ENCODE measurements at regions not wholly inside any gene's neighbourhood (a gene's known extent, or its start where the extent isn't known, plus 50 kb on each side); places are given as distances from the start of the nearest gene placed in this dataset.

- no peak for DNase-seq (ENCODE audit: low read depth in 2 of 2)
Observed at GRCh38 chr7:131173145-131173890, 154.4 kb upstream of the MKLN1 start.

DNA sequence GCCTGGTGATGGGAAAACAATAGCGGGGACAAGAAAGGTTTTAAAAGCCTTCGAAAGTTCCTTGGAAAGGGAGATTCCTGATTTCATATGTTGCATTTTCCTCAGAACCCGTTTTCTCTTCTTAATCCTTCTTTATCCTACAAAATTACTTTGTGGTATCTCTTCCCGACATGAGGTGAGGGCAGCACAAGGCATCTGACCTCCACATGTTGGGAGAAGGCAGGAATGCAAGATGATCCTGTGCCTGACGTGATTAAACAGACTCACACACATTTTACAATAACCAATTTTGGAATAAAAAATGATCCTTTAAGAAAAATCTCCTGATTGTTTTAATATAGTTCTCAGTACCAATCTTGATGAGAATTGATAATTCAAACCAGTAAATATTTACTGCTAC is 153.3 kb upstream of the MKLN1 start:
- no peak for DNase-seq (ENCODE audit: low read depth in 2 of 2)

GRCh38 chr7:131174855-131175254 is 152.8 kb upstream of the MKLN1 start:
- no peak for DNase-seq (ENCODE audit: low read depth in 2 of 2)

- no peak for DNase-seq (ENCODE audit: low read depth in 2 of 2)
Observed at GRCh38 chr7:131182446-131183058, 145.1 kb upstream of the MKLN1 start.

- no peak for DNase-seq (ENCODE audit: low read depth in 2 of 2)
Observed at GRCh38 chr7:131183072-131183471, 144.6 kb upstream of the MKLN1 start.

- DNase-seq (ENCODE audit: low read depth in 2 of 2) = no peak
Observed at GRCh38 chr7:131183611-131184119, 144.0 kb upstream of the MKLN1 start.

- no peak for DNase-seq (ENCODE audit: low read depth in 2 of 2)
Observed at GRCh38 chr7:131186816-131187215, 140.9 kb upstream of the MKLN1 start.

- DNase-seq (ENCODE audit: low read depth in 2 of 2) = peak; percentile 6 to 7
Observed at GRCh38 chr7:131188367-131189339, 139.0 kb upstream of the MKLN1 start.

DNA sequence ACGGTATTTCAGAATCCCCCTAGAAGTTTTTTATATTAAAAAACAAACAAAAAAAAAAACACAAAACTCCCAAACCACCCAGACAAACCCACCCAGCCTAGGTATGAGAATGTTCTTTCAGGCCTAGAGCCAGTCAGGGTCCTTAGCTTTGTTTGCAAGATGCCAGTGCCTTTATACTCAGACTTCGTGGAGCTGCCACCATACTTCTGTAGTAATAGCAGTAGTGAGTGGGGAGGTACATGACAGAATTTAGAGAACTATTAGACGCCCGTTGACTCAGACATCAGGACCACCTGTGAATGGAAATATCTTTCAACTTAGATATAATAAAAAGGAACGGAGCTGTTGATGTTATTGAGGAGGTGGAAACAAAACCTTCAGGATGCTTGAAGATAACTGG is 138.2 kb upstream of the MKLN1 start:
- DNase-seq (ENCODE audit: low read depth in 2 of 2) = no peak

GRCh38 chr7:131190146-131190545 is 137.5 kb upstream of the MKLN1 start:
- DNase-seq (ENCODE audit: low read depth in 2 of 2) = no peak

GRCh38 chr7:131190581-131190980 is 137.1 kb upstream of the MKLN1 start:
- no peak for DNase-seq (ENCODE audit: low read depth in 2 of 2)

DNA sequence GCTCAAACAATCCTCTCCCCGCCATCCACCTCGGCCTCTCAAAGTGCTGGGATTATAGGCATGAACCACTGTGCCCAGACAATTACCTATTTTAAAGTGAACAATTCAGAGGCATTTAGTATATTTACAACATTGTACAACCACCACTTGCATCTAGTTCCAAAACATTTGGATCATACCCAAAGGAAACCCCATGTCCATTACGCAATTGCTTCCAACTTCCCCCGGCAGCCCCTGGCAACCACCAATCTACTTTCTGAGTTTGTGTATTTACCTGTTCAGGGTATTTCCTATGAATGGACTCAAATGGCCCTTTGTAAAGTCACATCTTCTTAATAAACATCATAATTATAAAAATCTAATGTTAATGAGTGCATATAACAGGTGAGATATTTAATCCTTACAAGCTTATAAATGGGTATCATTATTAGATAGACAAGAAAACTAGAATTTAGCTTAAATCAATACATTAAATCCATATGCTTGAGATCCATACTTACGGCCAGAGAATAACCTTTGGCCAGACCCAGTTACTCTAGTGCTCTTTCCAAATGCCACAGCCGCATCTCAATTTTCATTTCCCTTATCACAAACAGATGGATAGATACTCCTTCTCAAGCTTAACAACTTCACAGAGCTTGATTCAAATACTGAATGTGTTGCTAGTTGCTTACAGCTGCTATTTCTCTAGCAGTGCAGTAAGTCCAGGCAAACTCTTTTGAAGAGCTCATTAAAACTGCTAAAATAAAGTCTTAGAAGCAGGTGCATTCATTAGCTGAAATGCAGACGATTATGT is 133.4 kb upstream of the MKLN1 start:
- DNase-seq (ENCODE audit: low read depth in 2 of 2) = no peak

- no peak for DNase-seq (ENCODE audit: low read depth in 2 of 2)
Observed at GRCh38 chr7:131196803-131197202, 130.9 kb upstream of the MKLN1 start.

GRCh38 chr7:131197920-131198615 is 129.6 kb upstream of the MKLN1 start:
- DNase-seq (ENCODE audit: low read depth in 2 of 2) = no peak

DNA sequence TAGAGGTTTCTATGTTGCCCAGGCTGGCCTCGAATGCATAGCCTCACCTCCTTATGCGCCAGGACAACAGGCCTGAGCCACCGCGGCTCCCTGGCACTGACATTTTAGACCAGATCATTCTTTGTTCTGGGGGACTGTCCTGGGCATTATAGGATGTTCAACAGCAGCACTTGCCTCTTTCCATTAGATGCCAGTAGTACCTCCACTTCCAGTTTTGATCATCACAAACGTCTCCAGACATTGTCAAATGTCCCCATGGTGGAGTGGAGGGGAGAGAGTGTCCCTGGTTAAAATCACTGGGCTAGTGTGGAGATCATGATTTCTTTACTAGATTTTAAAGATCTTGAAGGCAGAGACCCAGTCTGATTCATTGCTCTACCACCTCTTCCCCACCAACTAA is 125.2 kb upstream of the MKLN1 start:
- DNase-seq (ENCODE audit: low read depth in 2 of 2) = no peak

DNA sequence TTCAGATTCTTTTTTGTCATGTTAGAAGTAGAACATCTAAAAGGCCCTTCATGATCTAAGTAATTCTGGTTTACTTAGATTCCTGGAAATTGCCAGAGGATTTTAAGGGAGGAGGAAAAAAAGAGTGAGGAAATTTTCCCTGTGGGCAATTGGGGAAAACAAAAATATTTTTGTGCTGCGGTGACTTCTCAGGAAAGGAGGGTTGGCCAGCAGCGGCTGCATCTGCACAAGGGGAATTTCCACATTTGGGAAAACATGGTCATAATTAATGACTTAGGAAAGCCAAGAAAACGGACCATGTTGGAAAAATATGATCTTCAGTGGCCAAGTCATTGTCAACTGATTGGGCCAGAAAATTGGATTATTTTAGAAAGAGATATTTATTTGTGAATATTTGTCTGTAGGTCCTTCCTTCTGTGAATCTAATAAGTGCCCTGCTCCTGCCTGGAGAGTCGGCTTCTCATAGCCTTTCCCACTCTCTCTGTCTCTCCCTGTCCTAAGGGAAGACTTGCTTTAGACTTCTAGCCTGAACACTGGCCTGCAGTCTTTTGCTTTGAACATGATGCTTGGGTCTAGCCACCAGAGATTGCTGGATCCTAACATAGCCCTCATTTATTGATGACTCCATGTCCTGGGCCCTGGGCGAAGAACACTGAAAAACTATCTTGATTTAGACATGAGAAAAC is 124.2 kb upstream of the MKLN1 start:
- no peak for DNase-seq (ENCODE audit: low read depth in 2 of 2)

GRCh38 chr7:131208777-131209176 is 118.9 kb upstream of the MKLN1 start:
- DNase-seq (ENCODE audit: low read depth in 2 of 2) = no peak

- DNase-seq (ENCODE audit: low read depth in 2 of 2) = no peak
Observed at GRCh38 chr7:131210618-131211017, 117.1 kb upstream of the MKLN1 start.

- no peak for DNase-seq (ENCODE audit: low read depth in 2 of 2)
Observed at GRCh38 chr7:131211500-131211899, 116.2 kb upstream of the MKLN1 start.

DNA sequence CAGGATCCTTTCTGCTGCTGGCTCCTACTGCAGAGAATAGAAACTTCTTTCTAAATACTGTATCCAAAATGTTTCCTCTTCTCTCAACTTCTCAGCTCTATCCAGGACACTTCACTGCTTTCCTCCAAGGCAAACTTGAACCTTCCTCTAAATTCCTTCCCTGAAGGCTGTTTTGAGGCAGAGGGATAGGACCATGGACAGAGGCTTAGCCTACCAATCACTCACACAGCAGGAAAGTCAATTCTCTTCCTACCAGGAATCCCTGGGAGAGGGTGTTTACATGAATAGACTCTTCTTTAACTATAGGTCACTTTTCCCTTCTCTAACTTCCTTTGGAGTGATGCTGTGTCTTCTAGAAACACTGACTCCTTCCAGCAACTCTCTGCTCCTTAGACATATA is 115.6 kb upstream of the MKLN1 start:
- DNase-seq (ENCODE audit: low read depth in 2 of 2) = no peak
